Tongue (tissue), 1 donor: ENCODE measurements at regions not wholly inside any gene's neighbourhood (a gene's known extent, or its start where the extent isn't known, plus 50 kb on each side); places are given as distances from the start of the nearest gene placed in this dataset.
"Not testable (repeated sequence)": the region's sequence is repeated elsewhere in the genome, so short reads cannot be mapped to it uniquely, and the experiment has no call there.

Source experiments
- DNase-seq: peaks from one replicate; pipeline ENCODE4 v3.0.0-alpha.2; 2015

DNA sequence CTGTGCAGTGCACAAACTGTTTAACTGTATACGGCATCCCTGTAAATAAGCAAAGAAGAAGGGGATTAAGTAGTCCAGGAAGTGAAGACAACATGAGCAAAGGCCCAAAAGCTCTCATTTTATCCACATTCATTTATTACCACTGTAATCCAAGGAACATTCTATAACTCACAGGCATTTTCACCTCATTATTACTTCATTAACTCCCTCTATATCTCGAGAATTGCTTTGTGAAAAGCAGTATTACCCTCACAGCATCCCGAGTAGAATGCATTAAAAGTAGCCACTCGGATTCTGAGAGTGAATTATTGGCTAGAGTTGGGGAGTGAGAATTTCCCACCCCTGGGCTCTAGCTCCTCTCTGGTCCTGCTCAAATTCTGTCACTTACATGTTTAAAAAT, 51.0 kb upstream of the CHCHD3 start:
- no peak for DNase-seq

DNA sequence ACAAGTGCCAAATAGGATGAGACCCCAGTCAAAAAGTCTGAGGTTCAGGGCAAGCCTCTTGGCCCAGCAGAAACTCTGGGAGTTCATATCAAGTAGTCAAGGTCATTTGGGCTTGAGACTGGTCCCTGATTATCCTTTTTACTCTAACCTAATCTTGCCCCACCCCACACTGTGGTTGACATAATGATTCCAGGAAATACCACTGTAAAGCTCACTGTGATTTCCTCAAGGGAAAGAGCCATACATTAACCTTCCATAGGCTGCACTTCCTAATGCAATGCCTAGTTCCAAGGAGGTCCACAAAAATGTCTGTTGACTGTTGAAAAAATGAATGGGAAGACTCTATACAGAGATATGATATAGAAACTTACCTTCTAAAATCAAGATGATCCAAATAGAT, 52.9 kb upstream of the CHCHD3 start:
- DNase-seq, result no peak

DNA sequence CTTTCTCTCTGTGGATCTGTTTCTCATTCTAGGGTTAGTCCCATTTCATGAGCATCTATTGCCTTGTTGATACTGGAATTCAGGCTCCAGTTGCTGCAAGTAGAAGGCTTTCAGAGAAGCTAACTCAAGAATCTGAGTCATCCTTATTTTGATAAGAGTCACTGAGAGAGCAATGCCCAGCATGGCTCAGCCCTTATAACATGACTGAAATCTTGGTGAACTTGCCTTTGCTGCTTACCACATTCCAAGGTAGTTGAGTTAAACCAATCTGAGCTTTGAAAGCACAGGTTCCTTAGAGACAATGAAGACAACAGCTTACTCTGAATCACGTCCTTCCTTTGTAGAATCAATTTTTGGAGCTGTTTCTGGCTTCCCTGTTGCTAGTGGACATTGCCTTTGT, 53.6 kb upstream of the CHCHD3 start:
- no peak for DNase-seq

GRCh38 chr7:133139350-133139749, 57.5 kb upstream of the CHCHD3 start:
- peak; percentile 51 for DNase-seq

GRCh38 chr7:133139801-133140200, 57.9 kb upstream of the CHCHD3 start:
- no peak for DNase-seq

- no peak for DNase-seq
These were observed 59.2 kb upstream of the CHCHD3 start for GRCh38 chr7:133140994-133141595.

GRCh38 chr7:133150760-133151159, 68.9 kb upstream of the CHCHD3 start:
- DNase-seq, result no peak

DNA sequence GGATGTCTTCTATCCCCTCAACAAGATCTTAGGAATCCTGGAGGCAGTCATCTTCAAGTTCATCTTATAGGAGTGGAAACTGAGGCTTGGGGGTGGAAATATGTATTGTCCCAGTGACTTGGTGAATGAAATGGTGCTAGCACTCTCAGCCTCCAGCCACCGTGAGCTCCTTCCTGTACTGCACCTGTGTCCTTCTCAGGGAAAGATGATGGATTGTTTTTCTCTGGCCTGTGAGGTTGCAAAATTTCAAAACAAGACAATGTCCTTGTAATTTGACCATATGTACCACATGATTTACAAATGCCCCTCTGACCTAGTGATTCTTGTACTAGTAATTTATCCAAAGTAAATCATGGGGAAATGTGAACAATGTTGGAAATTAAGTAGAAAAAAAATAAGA, 71.0 kb upstream of the CHCHD3 start:
- DNase-seq, result no peak

GRCh38 chr7:133155146-133155545, 73.3 kb upstream of the CHCHD3 start:
- DNase-seq, result no peak

- DNase-seq, result no peak
These were observed 73.8 kb upstream of the CHCHD3 start for GRCh38 chr7:133155642-133156041.

GRCh38 chr7:133157045-133157444, 75.2 kb upstream of the CHCHD3 start:
- DNase-seq, result no peak

- no peak for DNase-seq
These were observed 82.6 kb upstream of the CHCHD3 start for GRCh38 chr7:133164498-133164897.

GRCh38 chr7:133165001-133165400, 83.1 kb upstream of the CHCHD3 start:
- DNase-seq, result no peak

DNA sequence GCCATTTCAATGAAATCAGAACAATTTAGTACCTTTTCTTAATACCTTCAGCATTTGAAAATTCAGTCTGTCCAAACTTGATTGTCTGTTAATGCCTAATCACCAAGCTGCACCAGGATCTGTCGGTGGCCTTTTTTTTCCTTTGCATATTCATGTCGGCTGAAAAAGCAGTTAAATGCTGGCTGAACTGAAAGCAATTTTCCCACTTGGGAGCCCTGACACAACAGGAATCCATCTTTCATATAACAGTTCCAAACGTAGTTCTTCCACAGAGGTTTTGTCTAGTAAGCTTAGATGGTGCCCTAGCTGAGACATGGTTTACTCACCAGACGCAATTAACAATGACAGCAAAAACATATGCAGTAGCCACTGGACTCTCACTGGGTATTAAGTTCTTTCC, 83.6 kb upstream of the CHCHD3 start:
- no peak for DNase-seq

GRCh38 chr7:133167300-133167699, 85.4 kb upstream of the CHCHD3 start:
- DNase-seq, result no peak

GRCh38 chr7:133169167-133169822, 83.6 kb upstream of the EXOC4 start:
- not testable (repeated sequence) for DNase-seq

DNA sequence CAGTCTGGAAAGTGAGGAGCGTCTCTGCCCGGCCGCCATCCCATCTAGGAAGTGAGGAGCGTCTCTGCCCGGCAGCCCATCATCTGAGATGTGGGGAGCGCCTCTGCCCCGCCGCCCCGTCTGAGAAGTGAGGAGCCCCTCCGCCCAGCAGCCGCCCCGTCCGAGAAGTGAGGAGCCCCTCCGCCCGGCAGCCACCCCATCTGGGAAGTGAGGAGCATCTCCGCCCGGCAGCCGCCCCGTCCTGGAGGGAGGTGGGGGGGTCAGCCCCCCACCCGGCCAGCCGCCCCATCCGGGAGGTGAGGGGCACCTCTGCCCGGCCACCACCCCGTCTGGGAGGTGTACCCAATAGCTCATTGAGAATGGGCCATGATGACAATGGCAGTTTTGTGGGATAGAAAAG, 75.4 kb upstream of the EXOC4 start:
- not testable (repeated sequence) for DNase-seq

DNA sequence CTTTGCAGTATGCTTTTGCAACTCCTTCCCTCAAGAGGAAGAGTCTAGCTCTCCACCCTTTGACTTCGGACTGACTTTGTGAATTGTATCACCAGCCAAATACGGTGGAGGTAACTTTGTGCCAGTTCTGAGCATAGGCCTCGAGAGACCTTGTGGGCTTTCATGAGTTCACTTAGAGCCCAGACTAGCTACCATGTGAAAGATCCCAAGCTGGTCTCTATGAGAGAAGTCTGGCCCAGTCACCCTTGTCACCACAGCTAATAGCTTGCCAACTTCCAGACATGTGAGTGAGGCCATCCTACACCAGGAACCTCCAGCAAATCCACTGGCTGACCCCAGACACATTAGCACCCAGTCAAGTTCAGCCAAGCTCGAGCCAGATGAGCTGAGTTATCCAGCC, 72.2 kb upstream of the EXOC4 start:
- DNase-seq, result no peak

GRCh38 chr7:133183042-133183794, 69.7 kb upstream of the EXOC4 start:
- DNase-seq, result no peak

- no peak for DNase-seq
These were observed 68.9 kb upstream of the EXOC4 start for GRCh38 chr7:133183969-133184368.

DNA sequence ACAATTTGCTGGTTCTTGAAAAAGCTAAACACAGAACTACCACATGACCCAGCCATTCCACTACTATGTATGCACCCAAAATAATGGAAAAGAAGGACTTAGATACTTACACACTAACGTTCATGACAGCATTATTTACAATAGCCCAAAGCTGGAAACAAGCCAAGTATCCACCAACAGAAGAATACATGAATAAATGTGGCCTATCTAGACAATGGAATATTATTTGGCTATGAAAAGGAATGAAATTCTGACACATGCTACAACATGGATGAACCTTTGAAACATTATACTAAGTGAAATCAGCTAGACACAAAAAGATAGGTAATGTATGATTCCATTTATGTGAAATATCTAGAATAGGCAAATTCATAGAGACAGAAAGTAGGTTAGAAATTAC, 67.4 kb upstream of the EXOC4 start:
- no peak for DNase-seq

DNA sequence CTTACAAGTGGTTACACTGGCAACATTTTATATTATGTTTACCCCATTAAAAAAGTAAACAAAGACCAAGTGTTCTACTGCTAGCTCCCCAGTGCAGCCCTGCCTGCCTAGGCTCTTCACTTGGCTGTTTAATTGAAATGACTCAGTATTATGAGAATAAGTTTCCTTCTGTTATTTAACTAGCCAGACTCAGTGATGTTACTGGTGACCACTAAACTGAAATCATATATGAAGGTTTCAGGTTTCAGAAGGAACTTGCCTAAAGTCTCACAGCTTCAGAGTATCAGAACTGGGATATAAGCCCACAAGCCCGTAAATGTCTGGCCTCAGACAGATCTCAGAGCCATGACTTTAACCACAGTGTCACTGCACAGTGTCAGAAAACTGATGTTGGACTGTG, 66.8 kb upstream of the EXOC4 start:
- DNase-seq, result no peak

- no peak for DNase-seq
These were observed 62.7 kb upstream of the EXOC4 start for GRCh38 chr7:133190172-133190528.

DNA sequence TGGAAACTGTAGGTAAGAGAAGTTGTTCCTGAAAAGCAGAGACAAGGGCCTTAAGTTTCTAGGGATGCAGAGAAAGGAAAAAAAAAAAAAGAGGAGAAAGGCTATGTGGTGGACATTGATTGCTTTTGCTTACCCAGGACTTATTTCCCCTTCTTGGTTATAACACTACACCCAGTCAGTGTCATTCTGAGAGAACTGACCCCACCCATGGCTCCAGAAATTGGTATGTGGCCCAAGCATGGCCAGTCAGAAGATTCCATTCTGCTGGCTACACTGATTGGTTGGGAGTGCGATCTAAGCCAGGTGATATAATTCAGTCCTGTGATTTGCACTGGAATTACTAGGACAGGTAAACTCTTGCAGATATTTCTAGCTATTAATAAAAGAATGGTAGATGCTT, 62.2 kb upstream of the EXOC4 start:
- no peak for DNase-seq
